LNCAP (cell line): ENCODE measurements at regions not wholly inside any gene's neighbourhood (a gene's known extent, or its start where the extent isn't known, plus 50 kb on each side); places are given as distances from the start of the nearest gene placed in this dataset.

Experiments
- TF ChIP-seq, protein P1 (sequence below): fragments of 450-650 bp; IDR thresholded peaks from 2 replicates; pipeline ENCODE4 v1.5.1; 2017; ENCODE audit warnings: mild to moderate bottlenecking

DNA sequence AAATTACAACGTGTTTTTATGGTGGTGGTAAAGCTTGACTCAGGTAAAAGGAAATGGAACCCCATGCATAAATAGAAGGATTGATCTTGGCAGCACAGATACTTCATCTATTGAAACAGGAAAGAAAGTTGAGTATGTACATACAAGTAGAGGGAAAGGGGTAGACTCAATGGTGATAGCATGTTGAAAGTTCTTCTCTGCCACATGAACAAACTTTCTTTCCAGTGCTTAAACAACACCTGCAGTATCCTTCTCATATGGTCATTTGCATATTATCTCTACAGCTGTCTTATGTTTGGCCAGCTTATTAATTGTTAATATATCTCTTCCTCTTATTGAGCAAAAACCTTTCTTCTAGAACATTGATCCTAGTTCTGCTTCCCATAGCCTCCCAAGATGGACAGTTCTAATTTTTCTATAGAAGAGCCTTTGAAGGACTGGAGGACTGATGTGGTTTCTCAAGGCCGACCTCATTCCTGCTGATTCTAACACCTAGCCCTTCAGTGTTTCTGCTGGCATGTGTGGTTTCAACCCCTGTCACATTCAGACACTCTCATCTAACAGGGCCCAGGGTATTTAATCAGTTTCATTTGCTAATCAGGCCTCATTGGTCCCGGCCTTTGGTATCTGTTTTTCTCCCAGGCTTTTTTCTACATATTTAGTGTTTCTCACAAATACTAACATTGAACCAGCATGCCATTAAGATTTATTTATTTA, 108.1 kb upstream of the SPRY1 start:
- TF ChIP-seq, protein P1, sequence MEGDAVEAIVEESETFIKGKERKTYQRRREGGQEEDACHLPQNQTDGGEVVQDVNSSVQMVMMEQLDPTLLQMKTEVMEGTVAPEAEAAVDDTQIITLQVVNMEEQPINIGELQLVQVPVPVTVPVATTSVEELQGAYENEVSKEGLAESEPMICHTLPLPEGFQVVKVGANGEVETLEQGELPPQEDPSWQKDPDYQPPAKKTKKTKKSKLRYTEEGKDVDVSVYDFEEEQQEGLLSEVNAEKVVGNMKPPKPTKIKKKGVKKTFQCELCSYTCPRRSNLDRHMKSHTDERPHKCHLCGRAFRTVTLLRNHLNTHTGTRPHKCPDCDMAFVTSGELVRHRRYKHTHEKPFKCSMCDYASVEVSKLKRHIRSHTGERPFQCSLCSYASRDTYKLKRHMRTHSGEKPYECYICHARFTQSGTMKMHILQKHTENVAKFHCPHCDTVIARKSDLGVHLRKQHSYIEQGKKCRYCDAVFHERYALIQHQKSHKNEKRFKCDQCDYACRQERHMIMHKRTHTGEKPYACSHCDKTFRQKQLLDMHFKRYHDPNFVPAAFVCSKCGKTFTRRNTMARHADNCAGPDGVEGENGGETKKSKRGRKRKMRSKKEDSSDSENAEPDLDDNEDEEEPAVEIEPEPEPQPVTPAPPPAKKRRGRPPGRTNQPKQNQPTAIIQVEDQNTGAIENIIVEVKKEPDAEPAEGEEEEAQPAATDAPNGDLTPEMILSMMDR: no peak

DNA sequence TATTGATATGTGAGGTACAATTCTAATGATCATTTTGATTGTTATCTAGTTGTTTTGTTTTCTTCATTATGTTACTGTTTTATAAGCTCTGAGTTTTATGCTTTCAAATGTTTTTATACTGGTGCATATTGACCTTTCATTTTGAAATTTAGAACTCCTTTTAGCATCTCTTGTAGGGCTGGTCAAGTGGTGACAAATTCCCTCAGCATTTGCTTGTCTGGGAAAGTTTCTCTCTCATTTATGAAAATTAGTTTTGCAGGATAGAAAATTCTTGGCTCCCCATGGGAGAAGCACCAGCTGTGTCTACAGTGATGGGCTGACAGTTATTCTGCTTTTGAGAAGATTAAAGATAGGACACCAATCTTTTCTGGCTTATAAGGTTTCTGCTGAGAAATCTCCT, 105.3 kb upstream of the SPRY1 start:
- TF ChIP-seq, protein P1: no peak

DNA sequence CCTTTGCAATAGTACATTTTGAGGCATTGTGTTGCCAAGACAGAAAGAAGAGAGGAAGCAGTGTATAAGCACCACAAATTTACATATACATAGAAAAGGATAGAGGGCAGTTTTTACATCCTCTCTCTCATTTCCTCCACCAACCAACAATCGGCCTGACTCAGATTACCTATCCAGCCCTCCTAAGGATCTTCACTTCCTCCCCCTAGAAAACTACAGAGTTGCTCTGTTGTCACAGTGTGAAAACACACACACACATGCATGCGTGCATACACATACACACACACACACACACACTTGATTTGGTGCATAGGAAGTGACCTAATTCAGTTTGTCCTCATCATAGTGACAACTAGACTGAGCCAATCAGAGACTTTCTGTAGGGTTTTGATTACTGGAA, 98.8 kb upstream of the SPRY1 start:
- TF ChIP-seq, protein P1: no peak

DNA sequence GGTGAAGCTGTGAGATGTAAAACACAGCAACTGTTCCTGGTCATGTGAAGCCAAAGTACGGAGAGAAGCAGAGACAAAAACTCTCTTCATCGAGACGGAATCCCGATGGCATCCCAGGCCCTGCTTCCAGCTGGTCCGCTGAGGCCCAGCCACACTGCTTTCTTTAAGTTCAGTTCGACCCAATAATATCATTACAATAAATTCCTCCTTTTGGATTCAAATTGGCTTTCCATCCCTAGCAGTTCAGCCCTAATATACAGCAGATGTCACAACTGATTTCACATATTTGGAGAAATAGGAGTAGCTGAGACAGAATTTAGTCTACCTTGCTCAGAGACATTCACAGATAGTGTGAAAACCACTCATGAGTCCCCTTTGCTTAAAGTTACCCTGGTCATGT, 98.3 kb upstream of the SPRY1 start:
- TF ChIP-seq, protein P1: no peak

DNA sequence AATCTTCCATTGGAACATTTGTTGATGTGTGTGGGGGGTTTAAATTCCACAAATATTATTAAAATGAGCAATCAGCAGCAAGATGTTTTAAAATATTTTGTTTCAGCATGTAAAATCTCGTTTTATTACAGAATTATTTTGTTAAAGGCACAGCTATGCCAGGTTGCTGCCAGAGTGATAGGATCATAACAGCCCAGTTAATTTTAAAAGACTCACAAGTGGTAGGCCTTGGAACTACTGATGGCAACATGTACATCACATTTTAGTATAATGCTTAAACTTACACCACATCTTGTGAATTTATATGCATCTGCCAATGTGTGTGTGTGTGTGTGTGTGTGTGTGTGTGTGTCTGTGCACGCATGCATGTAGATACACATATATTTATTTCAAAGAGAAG, 97.8 kb upstream of the SPRY1 start:
- TF ChIP-seq, protein P1: no peak

DNA sequence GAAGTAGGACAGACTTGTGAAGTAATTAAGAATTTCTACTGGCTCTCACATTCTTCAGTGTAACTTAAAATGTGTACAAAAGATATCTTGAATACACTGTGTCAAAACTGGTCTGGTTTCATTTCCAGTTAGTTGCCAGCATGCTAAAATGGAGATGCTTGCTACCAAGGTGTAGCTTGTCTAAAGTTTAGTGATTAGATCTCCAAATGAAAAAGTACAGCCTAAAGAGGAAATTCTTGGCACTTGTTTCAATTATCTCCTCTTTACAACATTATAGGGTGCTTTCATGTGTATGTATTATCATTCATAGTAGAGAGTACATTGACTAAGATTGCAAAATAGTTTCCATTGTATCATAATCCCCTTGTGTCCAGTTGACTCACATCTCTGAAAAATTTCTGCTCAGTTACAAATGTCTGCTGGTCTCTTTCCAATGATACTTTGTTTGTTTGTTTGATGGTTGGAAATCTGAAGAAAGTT, 97.3 kb upstream of the SPRY1 start:
- TF ChIP-seq, protein P1: no peak

DNA sequence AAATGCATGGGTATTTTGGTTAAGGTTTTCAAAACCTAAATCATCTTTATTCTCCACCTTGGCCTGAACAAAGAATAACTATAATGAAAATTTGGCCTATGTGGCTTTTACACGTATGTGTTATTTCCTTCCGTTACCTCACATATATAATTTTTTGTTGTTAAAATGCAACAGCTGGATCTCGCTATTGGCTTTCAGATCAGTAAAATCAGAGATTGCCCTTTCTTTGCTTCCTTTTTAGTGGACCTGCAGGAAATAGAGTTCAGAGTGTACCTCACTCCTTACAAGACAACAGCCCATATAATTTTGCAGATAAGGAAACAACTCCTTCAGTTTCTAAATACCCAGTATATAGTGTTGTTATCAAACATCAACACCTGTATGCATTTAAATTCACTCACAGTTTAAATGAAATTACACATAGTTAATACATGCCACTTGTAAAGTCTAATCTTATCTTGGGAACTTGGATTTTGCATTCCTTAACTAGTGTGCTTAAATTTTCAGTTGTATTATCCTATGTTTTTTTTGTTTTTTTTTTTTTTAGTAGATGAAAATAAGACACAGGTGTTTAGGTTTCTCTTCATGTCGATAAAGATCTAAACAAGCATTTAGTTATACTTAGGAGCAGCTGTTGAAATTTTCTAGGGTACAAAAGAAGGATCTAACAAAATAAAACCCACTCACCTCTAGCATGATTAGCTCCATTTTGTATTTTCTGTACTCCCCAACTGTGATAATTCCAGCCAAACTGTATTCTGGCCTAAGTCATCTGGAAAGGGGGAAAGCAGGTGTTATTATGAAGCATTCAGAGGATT, 96.2 kb upstream of the SPRY1 start:
- TF ChIP-seq, protein P1: no peak
